ENCODE measurements at regions not wholly inside any gene's neighbourhood (a gene's known extent, or its start where the extent isn't known, plus 50 kb on each side); places are given as distances from the start of the nearest gene placed in this dataset.

- ATAC-seq (no peak), DNase-seq (no peak)
- intact Hi-C loops (cut with DNase I, micrococcal nuclease) = no loop called here
Measured at GRCh38 chr2:54387059-54387991, 68.8 kb upstream of the SPTBN1 start.

DNA sequence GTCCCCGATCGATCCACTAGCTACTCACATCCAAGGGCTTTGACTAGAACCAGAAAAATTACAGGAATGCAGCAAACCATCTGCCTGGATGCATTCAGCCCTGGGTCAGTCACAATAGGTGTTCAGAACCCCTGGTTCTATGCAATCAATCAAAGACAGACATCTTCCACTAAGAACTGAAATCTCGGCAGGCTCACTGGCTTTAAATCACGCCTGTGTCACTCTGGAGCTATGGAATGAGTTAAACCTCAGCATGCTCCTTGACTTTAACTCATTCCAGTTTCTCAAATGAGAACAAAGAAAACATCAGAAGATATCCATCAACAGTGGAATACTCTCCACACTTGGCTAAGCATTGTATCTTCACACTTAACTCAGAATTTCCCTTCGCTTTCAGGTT, 68.1 kb upstream of the SPTBN1 start:
- DNase-seq = no peak
- intact Hi-C loops (cut with DNase I, micrococcal nuclease) = no loop called here
- no peak for ATAC-seq

- DNase-seq (no peak), ATAC-seq (no peak)
- intact Hi-C loops (cut with DNase I, micrococcal nuclease) = no loop called here
Measured at GRCh38 chr2:54392555-54393324, 63.4 kb upstream of the SPTBN1 start.

DNA sequence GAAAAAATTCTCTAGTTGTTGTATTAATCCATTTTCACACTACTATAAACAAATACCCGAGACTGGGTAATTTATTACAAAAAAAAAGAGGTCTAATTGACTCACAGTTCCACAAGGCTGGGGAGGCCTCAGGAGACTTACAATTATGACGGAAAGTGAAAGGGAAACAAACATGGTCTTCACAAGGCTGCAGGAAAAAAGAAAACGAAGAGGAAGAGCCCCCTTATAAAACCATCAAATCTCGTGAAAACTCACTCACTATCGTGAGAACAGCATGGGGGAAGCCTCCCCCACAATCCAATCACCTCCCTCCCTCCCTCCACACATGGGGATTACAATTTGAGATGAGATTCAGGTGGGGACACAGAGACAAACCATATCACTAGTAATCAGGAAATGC, 61.7 kb upstream of the SPTBN1 start:
- DNase-seq (no peak), ATAC-seq (no peak)
- intact Hi-C loops (cut with DNase I, micrococcal nuclease) = no loop called here

GRCh38 chr2:54396107-54396506, 60.0 kb upstream of the SPTBN1 start:
- intact Hi-C loops (cut with DNase I, micrococcal nuclease) = no loop called here
- DNase-seq (no peak), ATAC-seq (no peak)

- ATAC-seq = no peak
- DNase-seq = no peak
- intact Hi-C loops (cut with DNase I, micrococcal nuclease) = no loop called here
Measured at GRCh38 chr2:54396798-54397197, 59.3 kb upstream of the SPTBN1 start.

DNA sequence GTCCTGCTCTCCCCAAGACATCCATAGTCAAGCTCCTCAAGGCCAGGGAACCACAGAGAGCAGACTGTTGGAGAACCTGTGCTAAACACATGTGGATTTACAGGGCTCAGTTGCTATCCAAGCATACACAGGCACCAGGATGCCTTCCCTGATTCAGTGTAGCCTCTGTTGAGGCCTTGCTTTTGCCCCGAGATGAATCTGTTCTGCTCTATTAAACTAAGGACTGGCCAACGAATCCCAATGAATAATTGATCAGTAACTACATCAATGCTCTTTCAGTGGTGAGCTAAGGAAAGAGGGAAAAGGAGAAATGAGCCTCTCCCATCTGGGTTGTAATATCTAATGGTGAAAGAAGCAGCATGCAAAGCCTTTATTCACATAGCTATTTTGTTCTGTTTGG, 58.7 kb upstream of the SPTBN1 start:
- intact Hi-C loops (cut with DNase I, micrococcal nuclease) = no loop called here
- ATAC-seq = no peak

DNA sequence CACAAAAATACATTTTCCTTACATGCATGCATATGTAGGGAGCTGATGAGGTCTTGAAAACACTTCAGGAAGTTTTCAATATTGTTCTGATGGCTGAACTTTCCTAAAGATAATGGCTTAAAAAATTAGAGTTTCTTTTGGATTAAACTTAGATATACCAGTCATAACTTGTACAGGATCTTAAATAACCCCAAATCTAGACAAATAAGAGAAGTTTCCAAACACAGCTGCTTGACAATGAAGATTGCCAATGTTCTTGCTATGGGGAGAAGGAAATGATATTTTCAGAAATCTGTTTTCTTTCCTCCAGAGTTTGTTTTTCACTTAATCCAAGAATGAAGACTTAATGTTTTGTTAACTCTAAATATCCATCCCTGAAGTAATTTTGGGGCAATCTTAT, 54.6 kb upstream of the SPTBN1 start:
- intact Hi-C loops (cut with DNase I, micrococcal nuclease) = no loop called here
- no peak for ATAC-seq
- no peak for DNase-seq

More for the DNA sequence above, 58.7 kb upstream of the SPTBN1 start:
- no peak for DNase-seq

DNA sequence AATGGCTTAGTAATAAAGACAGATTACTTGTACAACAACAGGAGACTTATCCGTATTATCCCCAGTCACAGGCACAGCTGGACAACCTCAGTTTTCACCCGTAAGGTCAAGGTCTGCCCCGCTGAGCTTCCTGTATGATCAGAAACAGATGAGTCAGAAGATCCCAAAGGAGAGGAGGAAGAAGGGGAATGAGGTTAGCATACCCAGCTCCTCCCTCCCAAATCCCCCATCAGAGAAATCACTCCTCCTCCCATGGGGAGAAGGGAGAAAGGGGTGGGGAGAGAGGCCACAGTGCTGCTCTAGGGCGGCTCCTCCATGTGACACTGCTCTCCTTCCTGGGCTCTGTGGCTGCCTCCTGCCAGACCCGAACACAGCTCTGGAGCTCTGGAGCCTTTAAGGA, 53.8 kb upstream of the SPTBN1 start:
- no peak for DNase-seq
- intact Hi-C loops (cut with DNase I, micrococcal nuclease) = no loop called here
- ATAC-seq = no peak

- ATAC-seq (no peak), DNase-seq (no peak)
- intact Hi-C loops (cut with DNase I, micrococcal nuclease) = no loop called here
Measured at GRCh38 chr2:54403512-54404238, 52.5 kb upstream of the SPTBN1 start.

DNA sequence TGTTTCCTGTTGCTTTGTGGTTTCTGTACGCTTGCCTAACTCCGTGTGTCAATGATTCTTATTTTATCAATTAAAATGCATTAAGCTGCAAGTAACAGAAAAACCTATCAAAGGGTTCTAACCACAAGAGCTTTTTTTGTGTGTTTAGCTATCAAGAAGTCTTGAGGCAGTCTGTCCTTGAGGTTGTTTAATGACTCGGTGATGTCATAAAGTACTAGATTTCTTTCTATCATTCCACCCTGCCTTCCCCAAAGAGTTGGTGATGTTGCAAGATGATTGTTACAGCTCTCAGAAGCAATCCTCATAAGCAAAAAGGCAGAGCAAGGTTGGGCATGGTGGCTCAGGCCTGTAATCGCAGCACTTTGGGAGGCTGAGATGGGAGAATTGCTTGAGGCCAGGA, 51.9 kb upstream of the SPTBN1 start:
- DNase-seq (no peak), ATAC-seq (no peak)
- intact Hi-C loops (cut with DNase I, micrococcal nuclease) = no loop called here

DNA sequence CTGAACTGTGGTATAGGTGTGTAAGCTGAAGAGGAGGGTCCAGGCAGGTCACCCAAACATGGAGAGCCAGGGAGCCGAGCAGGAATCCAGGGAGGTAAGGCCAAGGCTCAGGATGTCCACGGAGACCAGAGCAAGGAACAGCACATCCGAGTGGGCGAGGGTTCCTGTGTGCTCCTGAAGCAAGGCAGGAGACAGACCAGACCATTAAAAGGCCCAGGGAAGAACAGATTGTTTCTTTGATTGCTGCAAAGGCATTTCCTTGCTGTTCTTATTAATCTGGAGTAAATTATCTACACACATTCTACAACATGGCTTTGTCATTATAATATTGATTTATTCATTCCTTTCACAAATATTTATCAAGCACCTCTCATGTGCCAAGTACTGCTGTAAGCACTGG, 50.1 kb upstream of the SPTBN1 start:
- intact Hi-C loops (cut with DNase I, micrococcal nuclease) = no loop called here

More for the DNA sequence above, 50.1 kb upstream of the SPTBN1 start:
- no peak for DNase-seq
- no peak for ATAC-seq

Measured in left colon (tissue), 2 donors.